ENCODE measurements at regions not wholly inside any gene's neighbourhood (a gene's known extent, or its start where the extent isn't known, plus 50 kb on each side); places are given as distances from the start of the nearest gene placed in this dataset.

DNA sequence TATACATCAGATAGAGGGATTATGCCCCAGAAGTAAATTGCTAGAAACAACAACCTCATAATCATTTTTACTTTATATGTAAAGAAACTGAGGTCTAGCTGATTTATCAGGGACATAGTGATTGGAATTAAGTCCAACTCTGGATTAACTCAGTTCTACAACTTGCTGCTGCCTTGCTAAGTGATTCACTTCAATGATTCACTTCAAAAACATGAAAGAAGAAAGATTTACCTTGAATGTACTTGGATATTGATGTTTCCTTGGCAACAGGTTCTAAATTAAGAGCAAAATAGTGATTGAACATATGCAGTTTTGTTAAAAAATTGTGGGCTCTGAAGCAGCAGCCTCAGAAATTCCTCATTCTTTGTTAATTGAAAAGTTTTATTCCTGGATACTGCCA lies 99.8 kb upstream of the H2AZ1 start:
- Histone ChIP-seq H3K9me3 (ENCODE audit: severe bottlenecking) (no peaks in the 10 kb centered on the region), H3K27me3 (ENCODE audit: insufficient read depth, low read depth, severe bottlenecking) (no peaks in the 10 kb centered on the region), H3K4me3 (ENCODE audit: low read depth, low read length) (no peak overlapping the region), H3K36me3 (no peaks in the 10 kb centered on the region), H3K27ac (no peak overlapping the region)
- TF ChIP-seq, protein P1, sequence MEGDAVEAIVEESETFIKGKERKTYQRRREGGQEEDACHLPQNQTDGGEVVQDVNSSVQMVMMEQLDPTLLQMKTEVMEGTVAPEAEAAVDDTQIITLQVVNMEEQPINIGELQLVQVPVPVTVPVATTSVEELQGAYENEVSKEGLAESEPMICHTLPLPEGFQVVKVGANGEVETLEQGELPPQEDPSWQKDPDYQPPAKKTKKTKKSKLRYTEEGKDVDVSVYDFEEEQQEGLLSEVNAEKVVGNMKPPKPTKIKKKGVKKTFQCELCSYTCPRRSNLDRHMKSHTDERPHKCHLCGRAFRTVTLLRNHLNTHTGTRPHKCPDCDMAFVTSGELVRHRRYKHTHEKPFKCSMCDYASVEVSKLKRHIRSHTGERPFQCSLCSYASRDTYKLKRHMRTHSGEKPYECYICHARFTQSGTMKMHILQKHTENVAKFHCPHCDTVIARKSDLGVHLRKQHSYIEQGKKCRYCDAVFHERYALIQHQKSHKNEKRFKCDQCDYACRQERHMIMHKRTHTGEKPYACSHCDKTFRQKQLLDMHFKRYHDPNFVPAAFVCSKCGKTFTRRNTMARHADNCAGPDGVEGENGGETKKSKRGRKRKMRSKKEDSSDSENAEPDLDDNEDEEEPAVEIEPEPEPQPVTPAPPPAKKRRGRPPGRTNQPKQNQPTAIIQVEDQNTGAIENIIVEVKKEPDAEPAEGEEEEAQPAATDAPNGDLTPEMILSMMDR (IDR thresholded peaks at IDR 0.05; ENCODE audit: low read depth, low read length): no peak
- no peak for DNase-seq

DNA sequence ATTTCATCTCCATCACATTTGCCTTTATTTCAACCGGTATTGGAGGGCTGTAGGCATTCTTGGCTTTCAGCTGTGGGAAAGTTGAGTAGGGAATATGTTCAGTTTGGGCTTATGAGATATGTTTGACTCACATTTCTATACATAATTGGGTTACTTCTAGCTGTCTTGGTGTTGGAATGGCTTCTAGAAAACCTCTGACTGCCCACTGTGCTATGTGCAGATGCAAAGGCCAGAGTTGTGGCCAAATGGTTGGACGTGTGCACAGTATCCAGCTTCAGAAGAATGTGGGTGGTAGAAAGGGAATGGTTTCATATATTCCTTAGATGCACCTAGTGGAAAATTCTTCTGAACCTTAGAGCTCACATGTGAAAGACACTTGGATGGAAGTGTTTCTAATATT lies 92.6 kb upstream of the H2AZ1 start:
- H3K27ac ChIP-seq: no peak overlapping the region
- no peaks in the 10 kb centered on the region for H3K36me3 ChIP-seq
- H3K27me3 ChIP-seq (ENCODE audit: insufficient read depth, low read depth, severe bottlenecking): no peaks in the 10 kb centered on the region
- DNase-seq: no peak
- no peaks in the 10 kb centered on the region for H3K9me3 ChIP-seq (ENCODE audit: severe bottlenecking)
- no peak overlapping the region for H3K4me3 ChIP-seq (ENCODE audit: low read depth, low read length)
- TF ChIP-seq, protein P1 (IDR thresholded peaks at IDR 0.05; ENCODE audit: low read depth, low read length): no peak

DNA sequence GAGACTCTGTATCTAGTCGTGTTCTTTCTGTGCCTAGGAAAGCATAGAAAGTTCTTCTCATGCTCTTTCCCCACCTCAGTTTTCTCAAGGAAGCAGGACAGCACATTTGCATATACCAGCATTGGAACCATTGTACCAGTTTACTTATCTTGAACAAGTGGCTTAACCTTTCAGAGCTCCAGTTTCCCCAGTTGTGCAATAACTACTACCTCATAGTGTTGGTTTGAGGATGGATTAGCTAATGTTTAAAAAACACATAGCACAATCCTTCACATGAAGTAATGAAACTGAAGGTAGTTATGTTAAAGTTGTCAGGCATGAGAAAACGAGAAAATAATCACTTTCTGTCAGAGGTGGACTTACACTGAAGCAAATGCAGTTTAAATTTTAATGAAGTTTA lies 92.2 kb upstream of the H2AZ1 start:
- Histone ChIP-seq H3K36me3 (no peaks in the 10 kb centered on the region), H3K27me3 (ENCODE audit: insufficient read depth, low read depth, severe bottlenecking) (no peaks in the 10 kb centered on the region), H3K9me3 (ENCODE audit: severe bottlenecking) (no peaks in the 10 kb centered on the region), H3K4me3 (ENCODE audit: low read depth, low read length) (no peak overlapping the region), H3K27ac (no peak overlapping the region)
- TF ChIP-seq, protein P1 (IDR thresholded peaks at IDR 0.05; ENCODE audit: low read depth, low read length): no peak
- DNase-seq: no peak

DNA sequence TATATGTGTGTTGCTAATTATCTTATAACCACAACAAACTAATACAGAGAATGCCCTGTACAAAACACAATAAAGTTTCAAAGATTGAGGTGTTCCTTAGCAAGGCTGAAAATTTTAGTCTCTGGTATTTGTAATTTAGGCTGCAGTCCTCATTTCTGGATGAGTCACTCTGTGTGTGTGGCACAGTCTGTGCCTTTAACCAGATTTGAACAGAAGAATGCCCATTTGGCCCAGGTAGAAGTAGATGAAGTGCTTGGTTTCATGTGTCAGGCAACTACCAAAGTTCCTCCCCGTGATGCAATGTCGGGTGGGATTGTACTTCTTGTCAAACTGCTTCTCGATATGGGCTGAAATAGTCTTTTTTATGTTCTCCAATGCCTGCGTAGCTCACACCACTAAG lies 91.6 kb upstream of the H2AZ1 start:
- DNase-seq: no peak

DNA sequence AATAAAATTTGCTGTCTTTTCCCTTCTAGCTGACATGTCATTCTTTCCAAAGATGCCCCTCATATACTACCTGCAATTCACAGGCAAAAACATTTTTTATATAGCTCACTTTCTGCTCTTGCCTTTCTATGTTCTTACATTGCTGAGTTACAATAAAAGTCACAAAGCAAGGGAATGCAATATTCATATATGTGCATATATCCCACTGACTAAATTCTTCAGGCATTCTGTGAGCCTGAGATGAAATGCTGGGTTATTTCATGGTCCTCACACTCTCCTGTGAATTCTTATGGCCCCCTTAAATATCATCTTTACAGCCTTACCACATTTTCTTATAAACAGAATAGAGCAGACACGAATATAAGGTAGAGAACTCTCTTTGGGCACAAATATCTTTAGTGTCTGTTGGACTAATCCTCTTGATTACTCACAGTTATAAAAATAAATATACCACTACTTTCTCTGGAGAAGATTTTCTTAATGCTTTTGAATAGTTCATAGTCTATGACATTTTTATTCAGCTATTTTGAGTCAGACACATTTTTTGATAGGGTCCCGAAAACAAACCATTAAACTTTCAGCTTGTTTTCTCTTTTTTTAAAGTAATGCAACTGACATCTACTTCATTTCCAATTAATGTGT lies 84.1 kb upstream of the H2AZ1 start:
- no peaks in the 10 kb centered on the region for H3K36me3 ChIP-seq
- no peaks in the 10 kb centered on the region for H3K9me3 ChIP-seq (ENCODE audit: severe bottlenecking)
- H3K4me3 ChIP-seq (ENCODE audit: low read depth, low read length): no peak overlapping the region
- H3K27ac ChIP-seq: no peak overlapping the region
- no peak for DNase-seq
- H3K27me3 ChIP-seq (ENCODE audit: insufficient read depth, low read depth, severe bottlenecking): no peaks in the 10 kb centered on the region
- TF ChIP-seq, protein P1 (IDR thresholded peaks at IDR 0.05; ENCODE audit: low read depth, low read length): no peak

More for the DNA sequence above, 91.6 kb upstream of the H2AZ1 start:
- TF ChIP-seq, protein P1 (IDR thresholded peaks at IDR 0.05; ENCODE audit: low read depth, low read length): no peak
- no peaks in the 10 kb centered on the region for H3K27me3 ChIP-seq (ENCODE audit: insufficient read depth, low read depth, severe bottlenecking)
- H3K27ac ChIP-seq: no peak overlapping the region
- no peaks in the 10 kb centered on the region for H3K9me3 ChIP-seq (ENCODE audit: severe bottlenecking)
- no peaks in the 10 kb centered on the region for H3K36me3 ChIP-seq
- H3K4me3 ChIP-seq (ENCODE audit: low read depth, low read length): no peak overlapping the region

DNA sequence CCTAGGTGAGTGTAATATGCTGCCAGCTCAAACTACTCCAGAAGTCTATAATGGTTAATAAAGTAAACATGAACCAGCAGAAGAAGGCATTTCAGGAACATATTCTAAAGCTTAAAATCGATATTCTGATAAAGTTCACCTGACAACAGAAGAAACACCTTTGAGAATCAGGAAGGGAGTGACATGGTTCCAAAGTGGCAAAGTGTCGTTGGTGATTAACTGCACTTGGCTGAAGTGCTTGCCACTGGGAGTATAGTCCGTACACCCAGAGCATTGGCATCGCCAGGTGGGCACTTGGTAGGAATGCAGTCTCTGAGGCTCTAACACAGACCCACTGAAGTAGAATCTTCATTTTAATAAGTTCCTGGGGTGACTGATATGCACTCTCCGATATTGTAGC lies 76.0 kb upstream of the H2AZ1 start:
- TF ChIP-seq, protein P1 (IDR thresholded peaks at IDR 0.05; ENCODE audit: low read depth, low read length): no peak
- Histone ChIP-seq H3K27me3 (ENCODE audit: insufficient read depth, low read depth, severe bottlenecking) (no peaks in the 10 kb centered on the region), H3K4me3 (ENCODE audit: low read depth, low read length) (no peak overlapping the region), H3K36me3 (no peaks in the 10 kb centered on the region), H3K9me3 (ENCODE audit: severe bottlenecking) (no peaks in the 10 kb centered on the region), H3K27ac (no peak overlapping the region)
- DNase-seq: no peak
